BLaER1 (cell line): ENCODE measurements at regions not wholly inside any gene's neighbourhood (a gene's known extent, or its start where the extent isn't known, plus 50 kb on each side); places are given as distances from the start of the nearest gene placed in this dataset.

ENCODE experiments used
- H3K27ac ChIP-seq: shearing (Covaris generic); formaldehyde crosslinking; 2 replicates; pipeline ENCODE4 v1.8.1; 2022
- H3K27me3 ChIP-seq: shearing (Covaris generic); formaldehyde crosslinking; 2 replicates; pipeline ENCODE4 v1.8.1; 2022
- H3K36me3 ChIP-seq: shearing (Covaris generic); formaldehyde crosslinking; 2 replicates; pipeline ENCODE4 v1.8.1; 2022
- H3K4me1 ChIP-seq: shearing (Covaris generic); formaldehyde crosslinking; 2 replicates; pipeline ENCODE4 v1.8.1; 2022
- H3K4me2 ChIP-seq: shearing (Covaris generic); formaldehyde crosslinking; 2 replicates; pipeline ENCODE4 v1.8.1; 2022
- H3K4me3 ChIP-seq: shearing (Covaris generic); formaldehyde crosslinking; 2 replicates; pipeline ENCODE4 v1.8.1; 2022
- H3K9ac ChIP-seq: shearing (Covaris generic); formaldehyde crosslinking; 2 replicates; pipeline ENCODE4 v1.8.1; 2022
- H3K9me3 ChIP-seq: shearing (Covaris generic); formaldehyde crosslinking; 2 replicates; pipeline ENCODE4 v1.8.1; 2022
- H4K20me1 ChIP-seq: shearing (Covaris generic); formaldehyde crosslinking; 2 replicates; pipeline ENCODE4 v1.8.1; 2022
- Cebpa-rat ChIP-seq: shearing (Covaris generic); IDR thresholded peaks from 2 replicates; pipeline ENCODE4 v1.8.1; 2022

DNA sequence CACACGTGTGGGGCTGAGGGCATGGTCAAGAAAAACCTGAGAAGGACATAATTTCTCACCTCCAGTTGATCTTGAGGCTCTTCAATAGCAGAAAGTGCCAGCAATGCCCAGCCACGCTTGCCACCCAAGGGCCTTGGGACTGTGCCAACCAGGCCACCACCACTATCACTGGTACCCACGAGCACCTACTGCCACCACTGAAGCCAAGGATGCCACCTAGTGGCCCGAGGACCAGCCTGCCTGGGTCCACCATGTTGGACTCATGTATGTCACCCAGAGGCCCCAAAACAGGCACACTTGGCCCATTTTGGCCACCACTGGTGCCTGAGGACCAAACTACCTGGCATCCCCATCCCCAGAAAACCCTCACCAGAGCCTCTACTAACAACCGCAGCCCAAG, 191.8 kb downstream of the ADAM29 start:
- no peaks in the 10 kb centered on the region for H3K36me3 ChIP-seq
- no peak overlapping the region for H3K4me2 ChIP-seq
- TF ChIP-seq Cebpa-rat = no peak
- H3K27me3 ChIP-seq = no peaks in the 10 kb centered on the region
- no peaks in the 10 kb centered on the region for H4K20me1 ChIP-seq
- H3K27ac ChIP-seq = no peak overlapping the region
- H3K4me1 ChIP-seq = no peaks in the 10 kb centered on the region
- no peak overlapping the region for H3K9ac ChIP-seq
- peaks cover 21% of the 10 kb centered on the region for H3K9me3 ChIP-seq
- no peak overlapping the region for H3K4me3 ChIP-seq

DNA sequence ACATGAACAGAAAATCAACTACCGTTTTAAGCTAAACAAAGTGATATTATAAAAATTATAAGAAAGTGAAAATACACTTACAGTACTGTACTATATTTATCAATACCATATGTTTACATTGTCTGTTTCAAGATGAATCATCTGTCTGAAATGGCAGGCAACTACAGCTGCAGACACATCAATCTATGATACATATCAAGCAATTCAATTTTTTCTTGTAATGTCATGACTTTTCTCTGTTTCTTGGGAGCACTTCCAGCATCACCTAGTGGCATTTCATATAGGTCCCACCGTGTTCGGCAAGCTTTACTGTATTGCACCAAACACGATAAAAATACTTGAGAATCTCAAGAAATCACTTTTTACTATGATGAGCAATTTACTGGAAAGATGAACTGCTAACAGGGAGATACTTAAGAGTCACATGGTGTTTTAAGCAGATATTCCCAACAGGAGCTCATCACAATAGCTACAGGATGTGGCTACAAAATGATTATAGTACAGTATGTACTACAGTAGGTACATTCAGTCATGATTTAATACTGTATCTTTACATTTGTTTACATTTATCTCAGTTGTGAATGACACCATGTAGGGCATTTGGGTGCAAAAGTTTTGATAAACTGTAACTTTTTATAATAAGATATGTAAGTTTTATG, 207.4 kb downstream of the ADAM29 start:
- H4K20me1 ChIP-seq = no peaks in the 10 kb centered on the region
- no peak overlapping the region for H3K9ac ChIP-seq
- H3K9me3 ChIP-seq = peaks cover 32% of the 10 kb centered on the region
- no peak overlapping the region for H3K27ac ChIP-seq
- no peak for TF ChIP-seq Cebpa-rat
- H3K36me3 ChIP-seq = no peaks in the 10 kb centered on the region
- no peak overlapping the region for H3K4me2 ChIP-seq
- no peaks in the 10 kb centered on the region for H3K27me3 ChIP-seq
- no peaks in the 10 kb centered on the region for H3K4me1 ChIP-seq
- no peak overlapping the region for H3K4me3 ChIP-seq

DNA sequence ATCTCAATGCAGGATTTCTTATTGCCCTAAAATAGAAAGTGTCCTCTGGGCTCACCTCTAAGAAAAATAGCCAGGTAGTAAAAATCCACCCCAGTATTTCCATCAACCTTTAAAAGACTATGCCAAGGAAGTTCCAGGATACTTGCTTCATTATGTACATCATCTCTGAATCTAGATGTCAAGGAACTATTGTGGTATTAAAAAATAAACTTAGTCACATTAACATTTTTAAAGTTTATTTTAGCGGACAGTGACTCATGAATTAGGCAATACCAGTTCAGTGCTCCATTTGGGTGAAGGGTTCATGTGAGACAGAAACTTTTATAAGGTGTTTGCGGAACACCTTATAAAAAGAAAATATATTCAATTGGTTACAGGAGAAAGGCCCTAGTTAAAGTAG, 209.2 kb downstream of the ADAM29 start:
- Histone ChIP-seq H3K4me3 (no peak overlapping the region), H3K4me2 (no peak overlapping the region), H3K9ac (no peak overlapping the region), H3K27me3 (no peaks in the 10 kb centered on the region), H3K4me1 (no peaks in the 10 kb centered on the region), H4K20me1 (no peaks in the 10 kb centered on the region), H3K9me3 (peaks cover 17% of the 10 kb centered on the region), H3K27ac (no peak overlapping the region), H3K36me3 (no peaks in the 10 kb centered on the region)
- TF ChIP-seq Cebpa-rat = no peak

DNA sequence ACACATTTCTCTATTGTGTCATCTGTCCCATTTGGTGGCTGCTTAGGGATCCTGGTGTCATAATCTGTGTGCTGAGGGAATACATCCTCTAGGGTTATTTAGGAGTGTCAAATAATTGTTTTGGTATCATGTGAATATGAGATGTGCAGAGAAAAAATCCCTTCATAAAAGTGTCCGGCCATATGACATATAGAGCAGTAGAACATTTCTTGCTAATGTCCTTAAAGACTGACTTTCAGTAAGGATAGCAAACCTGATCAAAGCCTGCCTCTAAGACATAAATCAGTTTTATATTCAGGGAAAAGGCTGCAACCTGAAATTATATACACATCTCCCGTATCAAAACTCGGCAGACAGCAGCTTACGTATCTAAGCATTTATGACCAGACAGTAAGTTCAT, 211.6 kb downstream of the ADAM29 start:
- no peak overlapping the region for H3K9ac ChIP-seq
- no peaks in the 10 kb centered on the region for H3K9me3 ChIP-seq
- no peaks in the 10 kb centered on the region for H3K36me3 ChIP-seq
- no peaks in the 10 kb centered on the region for H3K27me3 ChIP-seq
- no peak overlapping the region for H3K27ac ChIP-seq
- no peaks in the 10 kb centered on the region for H3K4me1 ChIP-seq
- H3K4me2 ChIP-seq = no peak overlapping the region
- TF ChIP-seq Cebpa-rat = no peak
- no peak overlapping the region for H3K4me3 ChIP-seq
- H4K20me1 ChIP-seq = no peaks in the 10 kb centered on the region

DNA sequence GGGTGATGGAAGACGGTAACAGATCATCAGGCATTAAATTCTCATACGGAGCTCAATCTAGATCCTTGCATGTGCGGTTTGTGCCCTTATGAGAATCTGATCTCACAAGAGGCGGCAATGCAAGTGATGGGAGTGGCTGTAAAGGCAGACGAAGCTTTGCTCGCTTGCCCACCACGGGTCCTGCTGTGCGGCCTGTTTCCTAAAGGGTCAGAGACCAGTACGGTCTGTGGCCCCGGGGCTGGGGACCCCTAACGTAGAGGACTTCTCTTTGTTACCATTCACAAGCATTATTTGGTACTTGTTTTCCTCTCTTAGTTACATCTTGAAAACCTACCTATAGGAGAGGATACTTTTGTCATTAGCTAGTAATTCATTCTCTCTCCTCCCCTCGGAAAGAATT, 221.0 kb downstream of the ADAM29 start:
- Histone ChIP-seq H3K9me3 (no peaks in the 10 kb centered on the region), H3K4me2 (no peak overlapping the region), H3K4me3 (no peak overlapping the region), H3K27ac (no peak overlapping the region), H3K36me3 (no peaks in the 10 kb centered on the region), H3K4me1 (no peaks in the 10 kb centered on the region), H3K9ac (no peak overlapping the region), H3K27me3 (no peaks in the 10 kb centered on the region), H4K20me1 (no peaks in the 10 kb centered on the region)
- no peak for TF ChIP-seq Cebpa-rat

DNA sequence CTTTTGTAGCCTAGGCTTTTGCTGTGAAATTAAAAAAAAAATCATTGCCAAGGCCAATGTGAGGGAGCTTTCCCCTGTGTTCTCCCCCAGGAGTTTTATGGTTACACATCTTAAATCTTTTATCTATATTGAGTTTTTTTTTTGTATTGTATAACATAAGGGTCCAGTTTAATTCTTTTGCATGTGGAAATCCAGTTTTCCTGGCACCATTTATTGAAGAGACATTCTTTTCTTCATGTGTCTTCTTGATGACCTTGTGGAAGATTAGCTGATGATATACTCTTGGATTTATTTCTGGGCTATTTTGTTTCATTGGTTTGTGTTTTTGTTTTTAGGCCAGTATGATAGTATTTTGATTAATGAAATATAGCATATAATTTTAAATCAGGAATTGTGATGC, 225.0 kb downstream of the ADAM29 start:
- H3K4me2 ChIP-seq = no peak overlapping the region
- TF ChIP-seq Cebpa-rat = no peak
- no peak overlapping the region for H3K9ac ChIP-seq

DNA sequence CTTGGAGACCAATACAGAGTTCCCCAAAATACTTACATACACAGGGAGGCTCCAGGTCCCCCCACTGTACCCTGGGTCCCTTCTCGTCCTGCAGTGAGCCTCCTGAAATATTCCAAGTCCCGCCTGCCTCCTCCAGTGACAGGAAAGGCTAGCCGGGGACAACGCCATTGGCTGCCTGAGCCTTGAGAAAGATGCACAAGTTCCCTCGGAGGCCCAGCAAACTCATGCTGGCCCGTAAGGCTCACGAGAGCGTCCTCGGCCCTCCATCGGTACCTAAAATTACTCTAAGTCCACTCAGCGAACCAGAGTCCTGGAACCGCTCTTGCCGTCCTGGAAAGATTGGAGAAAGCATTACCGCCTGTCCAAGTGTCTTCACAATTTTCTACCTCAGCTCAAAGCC, 228.6 kb downstream of the ADAM29 start:
- no peak for TF ChIP-seq Cebpa-rat

More for the DNA sequence above, 225.0 kb downstream of the ADAM29 start:
- no peaks in the 10 kb centered on the region for H3K9me3 ChIP-seq
- no peaks in the 10 kb centered on the region for H3K36me3 ChIP-seq
- no peak overlapping the region for H3K4me3 ChIP-seq
- no peaks in the 10 kb centered on the region for H3K27me3 ChIP-seq
- no peaks in the 10 kb centered on the region for H4K20me1 ChIP-seq
- H3K27ac ChIP-seq = no peak overlapping the region
- no peaks in the 10 kb centered on the region for H3K4me1 ChIP-seq

DNA sequence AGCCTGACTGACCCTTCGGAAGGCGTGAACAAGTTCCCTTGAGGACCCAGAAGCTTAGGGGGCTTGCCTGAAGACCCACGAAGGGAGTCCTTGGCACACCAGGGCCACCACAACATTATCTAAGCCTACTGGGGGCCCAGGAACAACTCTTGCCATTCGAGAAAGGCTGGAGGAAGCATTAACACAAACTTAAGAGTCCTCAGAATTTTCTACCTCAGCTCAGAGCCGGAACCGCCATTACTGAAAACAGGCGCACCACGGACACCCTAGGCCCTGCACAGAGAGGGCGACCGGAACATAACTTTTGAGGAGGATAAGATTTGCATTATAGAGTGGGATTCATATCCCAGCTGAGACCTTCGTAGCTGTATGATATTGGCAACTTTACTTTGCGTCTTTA, 229.1 kb downstream of the ADAM29 start:
- Histone ChIP-seq H3K4me1 (no peaks in the 10 kb centered on the region), H3K9me3 (no peaks in the 10 kb centered on the region), H3K27me3 (no peaks in the 10 kb centered on the region), H3K4me2 (no peak overlapping the region), H3K36me3 (no peaks in the 10 kb centered on the region), H3K9ac (no peak overlapping the region), H4K20me1 (no peaks in the 10 kb centered on the region), H3K27ac (no peak overlapping the region), H3K4me3 (no peak overlapping the region)
- TF ChIP-seq Cebpa-rat = no peak

More for the DNA sequence above, 228.6 kb downstream of the ADAM29 start:
- no peak overlapping the region for H3K9ac ChIP-seq
- no peaks in the 10 kb centered on the region for H3K9me3 ChIP-seq
- no peaks in the 10 kb centered on the region for H4K20me1 ChIP-seq
- H3K27me3 ChIP-seq = no peaks in the 10 kb centered on the region
- H3K27ac ChIP-seq = no peak overlapping the region
- H3K36me3 ChIP-seq = no peaks in the 10 kb centered on the region
- no peak overlapping the region for H3K4me2 ChIP-seq
- H3K4me1 ChIP-seq = no peaks in the 10 kb centered on the region
- no peak overlapping the region for H3K4me3 ChIP-seq

DNA sequence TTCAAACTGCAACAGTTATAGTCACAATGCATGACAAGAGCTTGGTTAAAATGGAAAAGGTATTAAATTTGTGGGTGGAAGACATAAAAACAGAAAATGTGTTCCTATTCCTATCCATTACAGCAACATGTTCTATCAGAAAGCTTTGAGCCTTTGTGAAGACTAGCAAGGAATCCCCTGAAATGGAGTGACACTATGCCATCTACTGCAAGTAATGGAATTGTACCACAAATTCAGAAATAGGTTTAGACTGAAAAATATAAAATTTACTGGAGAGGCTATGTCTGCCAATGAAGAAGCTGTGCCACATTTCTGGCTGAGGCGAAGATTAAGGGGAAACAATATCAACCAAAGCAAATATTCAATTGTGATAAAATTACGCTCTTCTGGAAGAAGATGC, 247.9 kb downstream of the ADAM29 start:
- H3K4me2 ChIP-seq = no peak overlapping the region
- H3K36me3 ChIP-seq = no peaks in the 10 kb centered on the region
- no peaks in the 10 kb centered on the region for H4K20me1 ChIP-seq
- no peak overlapping the region for H3K9ac ChIP-seq
- H3K4me3 ChIP-seq = no peak overlapping the region
- H3K9me3 ChIP-seq = no peaks in the 10 kb centered on the region
- H3K27me3 ChIP-seq = no peaks in the 10 kb centered on the region
- no peaks in the 10 kb centered on the region for H3K4me1 ChIP-seq
- TF ChIP-seq Cebpa-rat = no peak
- no peak overlapping the region for H3K27ac ChIP-seq

DNA sequence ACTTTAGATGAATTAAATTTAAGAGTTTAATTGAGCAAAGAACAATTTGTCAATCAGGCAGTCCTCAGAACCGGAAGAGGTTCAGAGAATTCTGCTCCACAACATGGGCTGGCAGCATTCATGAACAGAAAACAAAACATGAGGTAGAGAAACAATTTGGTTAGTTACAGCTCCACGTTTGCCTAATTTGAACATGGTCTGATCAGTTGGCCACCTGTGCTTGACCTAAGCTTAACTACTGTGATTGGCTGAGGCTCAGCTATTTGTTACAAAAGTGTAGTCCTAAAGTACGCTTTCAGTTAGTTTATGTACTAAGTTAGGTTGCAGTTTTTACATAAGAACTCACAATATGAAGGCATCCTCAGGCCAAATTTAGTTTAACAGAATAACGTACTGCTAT, 258.6 kb downstream of the ADAM29 start:
- Histone ChIP-seq H3K27ac (no peak overlapping the region), H3K9ac (no peak overlapping the region), H3K36me3 (no peaks in the 10 kb centered on the region), H3K4me2 (no peak overlapping the region), H3K9me3 (no peaks in the 10 kb centered on the region), H3K4me3 (no peak overlapping the region), H4K20me1 (no peaks in the 10 kb centered on the region), H3K4me1 (no peaks in the 10 kb centered on the region), H3K27me3 (no peaks in the 10 kb centered on the region)
- no peak for TF ChIP-seq Cebpa-rat

DNA sequence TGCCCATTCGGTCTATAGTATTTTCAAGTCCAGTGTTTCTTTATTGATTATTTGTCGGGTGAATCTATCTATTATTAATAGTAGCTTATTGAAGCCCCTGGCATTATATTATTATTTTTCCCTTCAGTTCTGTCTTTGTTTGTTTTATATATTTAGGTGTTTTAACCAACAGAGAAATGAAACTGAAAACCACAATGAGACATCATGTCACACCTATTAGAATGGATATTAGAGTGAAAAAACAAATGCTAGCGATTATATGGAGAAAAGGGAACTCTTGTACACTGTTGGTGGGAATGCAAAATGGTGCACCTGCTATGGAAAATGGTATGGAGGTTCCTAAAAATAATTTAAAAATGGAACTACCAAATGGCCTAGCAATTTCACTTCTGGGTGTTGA, 272.5 kb downstream of the ADAM29 start:
- Histone ChIP-seq H3K4me3 (no peak overlapping the region), H3K27ac (no peak overlapping the region), H3K4me2 (no peak overlapping the region), H3K27me3 (no peaks in the 10 kb centered on the region), H4K20me1 (no peaks in the 10 kb centered on the region), H3K9ac (no peak overlapping the region), H3K4me1 (no peaks in the 10 kb centered on the region), H3K9me3 (no peaks in the 10 kb centered on the region), H3K36me3 (no peaks in the 10 kb centered on the region)
- no peak for TF ChIP-seq Cebpa-rat
